Activated B cell treated with CpG ODN at 0.5 μM for 24 hours (primary cell): ENCODE measurements at regions not wholly inside any gene's neighbourhood (a gene's known extent, or its start where the extent isn't known, plus 50 kb on each side); places are given as distances from the start of the nearest gene placed in this dataset.

Experiments
- ATAC-seq: fragments of 200-7000 bp; cut with Tn5 transposase; one replicate; pipeline ENCODE4 v1.10.0; 2021; ENCODE audit warnings: low read depth, mild to moderate bottlenecking, moderate library complexity
- CTCF ChIA-PET: fragments of 350-600 bp; sonication (Branson Sonifier 250); formaldehyde crosslinking; loops from one replicate; lab custom pipeline; 2021; ENCODE audit warnings: antibody characterized with exemption; lab: Charles Lee
- POLR2A ChIA-PET: fragments of 350-600 bp; sonication (Branson Sonifier 250); formaldehyde crosslinking; loops from one replicate; lab custom pipeline; 2021; ENCODE audit warnings: antibody characterized with exemption; lab: Charles Lee
- DNase-seq: peaks from one replicate; pipeline ENCODE4 v3.0.0; 2022
- H3K27ac Mint-ChIP-seq: one replicate; pipeline ENCODE4 v1.8.0; 2020; ENCODE audit warnings: mixed read lengths
- H3K27me3 Mint-ChIP-seq: one replicate; pipeline ENCODE4 v1.8.0; 2021; ENCODE audit warnings: mixed read lengths
- H3K36me3 Mint-ChIP-seq: one replicate; pipeline ENCODE4 v1.8.0; 2021; ENCODE audit warnings: low read depth, mixed read lengths
- H3K4me1 Mint-ChIP-seq: one replicate; pipeline ENCODE4 v1.8.0; 2021; ENCODE audit warnings: mixed read lengths
- H3K4me3 Mint-ChIP-seq: one replicate; pipeline ENCODE4 v1.8.0; 2020; ENCODE audit warnings: mild to moderate bottlenecking, mixed read lengths
- H3K9me3 Mint-ChIP-seq: one replicate; pipeline ENCODE4 v1.8.0; 2020; ENCODE audit warnings: mixed read lengths
- CTCF ChIP-seq: fragments of 200-600 bp; IDR thresholded peaks from one replicate; pipeline ENCODE4 v1.8.0; 2022; ENCODE audit warnings: antibody characterized with exemption, mild to moderate bottlenecking
- intact Hi-C: fragments of 100-400 bp; cut with micrococcal nuclease; formaldehyde crosslinking; loops from one replicate; pipeline ENCODE4 v1.15.1; 2024

- intact Hi-C loops = no loop called here
- Mint-ChIP-seq H3K36me3 (no peaks in the 10 kb centered on the region), H3K4me1 (no peaks in the 10 kb centered on the region), H3K27ac (no peak overlapping the region), H3K9me3 (no peaks in the 10 kb centered on the region), H3K4me3 (no peak overlapping the region), H3K27me3 (peaks cover 22% of the 10 kb centered on the region)
- ChIA-PET POLR2A (no interaction called here), CTCF (no interaction called here)
- no peak for TF ChIP-seq CTCF
- no peak for DNase-seq
- ATAC-seq = no peak
Measured at GRCh38 chr6:159443417-159443920, 249.6 kb downstream of the SOD2 start.

- no peaks in the 10 kb centered on the region for H3K9me3 Mint-ChIP-seq
- H3K36me3 Mint-ChIP-seq = no peaks in the 10 kb centered on the region
- intact Hi-C loops = no loop called here
- H3K27me3 Mint-ChIP-seq = peaks cover 25% of the 10 kb centered on the region
- H3K4me1 Mint-ChIP-seq = no peaks in the 10 kb centered on the region
- no peak overlapping the region for H3K27ac Mint-ChIP-seq
- no peak for ATAC-seq
- ChIA-PET CTCF (no interaction called here), POLR2A (no interaction called here)
- H3K4me3 Mint-ChIP-seq = no peak overlapping the region
- TF ChIP-seq CTCF = no peak
- no peak for DNase-seq
Measured at GRCh38 chr6:159441704-159441981, 251.4 kb downstream of the SOD2 start.

- CTCF ChIA-PET = no interaction called here
- no peaks in the 10 kb centered on the region for H3K36me3 Mint-ChIP-seq
- no peak for TF ChIP-seq CTCF
- no peaks in the 10 kb centered on the region for H3K4me1 Mint-ChIP-seq
- H3K27ac Mint-ChIP-seq = no peak overlapping the region
- H3K27me3 Mint-ChIP-seq = peaks cover 23% of the 10 kb centered on the region
- no peaks in the 10 kb centered on the region for H3K9me3 Mint-ChIP-seq
- no peak overlapping the region for H3K4me3 Mint-ChIP-seq
- intact Hi-C loops = no loop called here
- DNase-seq (no peak), ATAC-seq (no peak)
- POLR2A ChIA-PET = no interaction called here
Measured at GRCh38 chr6:159440911-159441703, 251.9 kb downstream of the SOD2 start.

GRCh38 chr6:159440349-159440748 lies 252.7 kb downstream of the SOD2 start:
- TF ChIP-seq CTCF = no peak
- POLR2A ChIA-PET = no interaction called here
- H3K27me3 Mint-ChIP-seq = peaks cover 21% of the 10 kb centered on the region
- ATAC-seq (no peak), DNase-seq (no peak)
- no peaks in the 10 kb centered on the region for H3K36me3 Mint-ChIP-seq
- no peak overlapping the region for H3K27ac Mint-ChIP-seq
- no peak overlapping the region for H3K4me3 Mint-ChIP-seq
- CTCF ChIA-PET = no interaction called here
- intact Hi-C loops = no loop called here
- no peaks in the 10 kb centered on the region for H3K9me3 Mint-ChIP-seq
- no peaks in the 10 kb centered on the region for H3K4me1 Mint-ChIP-seq

- Mint-ChIP-seq H3K4me1 (no peaks in the 10 kb centered on the region), H3K27ac (no peak overlapping the region), H3K36me3 (no peaks in the 10 kb centered on the region), H3K4me3 (no peak overlapping the region), H3K27me3 (peaks cover 21% of the 10 kb centered on the region), H3K9me3 (no peaks in the 10 kb centered on the region)
- intact Hi-C loops = no loop called here
- CTCF ChIA-PET = no interaction called here
- no peak for ATAC-seq
- TF ChIP-seq CTCF = no peak
- POLR2A ChIA-PET = no interaction called here
- DNase-seq = no peak
Measured at GRCh38 chr6:159439651-159440050, 253.4 kb downstream of the SOD2 start.
